ENCODE measurements at regions not wholly inside any gene's neighbourhood (a gene's known extent, or its start where the extent isn't known, plus 50 kb on each side); places are given as distances from the start of the nearest gene placed in this dataset.

GRCh38 chr5:169439362-169439761 is 138.4 kb upstream of the SLIT3 start:
- TF ChIP-seq CTCF (IDR thresholded peaks at IDR 0.05; ENCODE audit: poor library complexity) (no peak), EZH2phosphoT487 (IDR thresholded peaks at IDR 0.05; ENCODE audit: low read depth, severe bottlenecking, unreplicated experiment) (no peak)
